Dermis blood vessel endothelial cell (primary cell): ENCODE measurements at regions not wholly inside any gene's neighbourhood (a gene's known extent, or its start where the extent isn't known, plus 50 kb on each side); places are given as distances from the start of the nearest gene placed in this dataset.

Experiments used
- DNase-seq: peaks from one replicate; pipeline ENCODE4 v3.0.0; 2010

DNA sequence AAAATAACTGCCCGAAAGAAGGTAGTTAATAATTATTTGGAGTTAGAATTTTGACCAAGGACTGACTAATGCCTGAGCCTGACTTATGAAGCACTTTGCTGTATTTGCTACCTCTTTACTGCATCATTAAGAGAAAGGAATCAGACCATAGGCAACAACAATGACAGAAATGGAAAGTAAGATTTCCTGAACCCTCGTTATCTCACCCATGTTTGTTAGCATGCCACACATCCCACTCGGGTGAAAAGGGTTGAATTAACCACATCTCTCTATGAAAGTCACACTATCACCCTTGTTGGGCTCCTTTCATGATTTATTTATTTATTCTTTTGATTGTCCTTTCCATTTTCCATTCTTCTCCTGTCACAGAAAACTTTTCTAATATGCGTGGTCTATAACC lies 59.6 kb downstream of the OLIG3 start:
- DNase-seq = no peak

DNA sequence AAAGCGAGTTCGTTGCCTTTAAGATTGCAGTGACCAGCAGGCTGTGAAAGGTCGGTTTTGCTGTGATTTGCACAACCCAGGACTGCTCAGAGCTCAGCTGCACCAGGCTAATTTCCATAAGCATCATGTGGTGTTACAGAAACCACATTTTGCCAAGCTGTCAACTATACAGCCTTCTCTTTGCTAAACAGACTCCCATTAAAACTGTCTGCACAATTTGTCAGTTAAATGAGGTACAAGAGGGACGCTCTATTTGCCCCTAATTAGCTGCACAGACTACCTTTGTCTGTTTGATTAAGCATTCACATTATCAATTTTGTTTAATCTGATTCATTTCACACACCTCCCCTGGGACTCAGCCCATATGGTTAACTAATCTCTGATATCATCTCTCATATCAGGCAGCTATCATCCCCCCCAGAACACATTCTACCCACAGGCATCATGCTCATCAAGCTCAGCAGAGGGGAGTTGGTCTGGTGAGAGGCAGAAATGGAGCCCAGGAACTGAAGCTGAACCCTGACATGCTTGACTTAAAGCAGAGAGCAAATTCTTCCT lies 62.1 kb downstream of the OLIG3 start:
- no peak for DNase-seq

DNA sequence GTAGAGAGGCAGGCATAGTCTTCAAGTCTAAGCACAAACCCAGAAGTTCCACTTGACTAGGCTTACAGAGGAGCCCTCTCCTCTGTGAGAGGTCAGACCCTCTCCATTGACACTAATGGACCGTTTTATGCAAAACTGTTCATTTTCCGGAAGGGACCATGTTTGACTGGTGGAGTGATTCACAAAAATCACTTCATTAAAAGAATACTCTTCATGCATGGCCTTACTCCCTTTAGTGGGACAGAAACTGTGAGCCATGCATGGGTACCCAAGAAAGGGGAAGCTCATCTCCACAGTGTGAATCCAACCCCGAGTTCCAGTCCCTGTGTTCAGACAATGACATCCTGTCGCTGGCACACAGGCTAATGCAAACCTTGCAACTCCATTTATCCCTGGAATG lies 63.2 kb downstream of the OLIG3 start:
- DNase-seq = no peak

DNA sequence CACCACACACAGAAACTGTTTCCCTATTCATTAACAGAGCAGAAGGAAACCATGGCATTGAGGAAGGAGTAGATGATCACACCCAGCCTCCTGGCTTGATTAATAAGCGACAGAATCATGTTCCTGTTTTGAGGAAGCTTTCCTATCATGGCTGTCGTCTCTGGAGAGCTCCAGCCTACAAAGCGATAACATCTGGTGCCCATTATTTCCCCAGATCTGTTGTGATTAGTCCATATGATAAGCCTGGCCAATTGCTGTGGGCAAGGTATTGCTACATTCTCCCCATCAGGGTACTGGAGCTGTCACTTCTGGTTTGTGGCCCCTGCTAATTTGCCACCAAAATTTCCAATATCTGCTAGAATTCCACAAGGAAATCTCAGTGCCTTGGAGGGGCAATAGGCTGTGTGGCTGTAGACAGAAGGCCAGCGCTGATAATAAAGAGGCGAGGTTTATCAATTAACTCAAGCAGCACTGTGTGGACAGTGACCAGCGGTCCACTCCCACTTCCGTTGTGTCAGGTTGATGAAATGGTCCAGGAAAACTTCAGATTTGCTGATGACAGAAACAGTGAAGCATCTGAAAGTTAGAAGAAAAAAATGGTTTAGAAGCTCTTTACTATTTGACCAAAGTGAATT lies 66.4 kb downstream of the OLIG3 start:
- no peak for DNase-seq

DNA sequence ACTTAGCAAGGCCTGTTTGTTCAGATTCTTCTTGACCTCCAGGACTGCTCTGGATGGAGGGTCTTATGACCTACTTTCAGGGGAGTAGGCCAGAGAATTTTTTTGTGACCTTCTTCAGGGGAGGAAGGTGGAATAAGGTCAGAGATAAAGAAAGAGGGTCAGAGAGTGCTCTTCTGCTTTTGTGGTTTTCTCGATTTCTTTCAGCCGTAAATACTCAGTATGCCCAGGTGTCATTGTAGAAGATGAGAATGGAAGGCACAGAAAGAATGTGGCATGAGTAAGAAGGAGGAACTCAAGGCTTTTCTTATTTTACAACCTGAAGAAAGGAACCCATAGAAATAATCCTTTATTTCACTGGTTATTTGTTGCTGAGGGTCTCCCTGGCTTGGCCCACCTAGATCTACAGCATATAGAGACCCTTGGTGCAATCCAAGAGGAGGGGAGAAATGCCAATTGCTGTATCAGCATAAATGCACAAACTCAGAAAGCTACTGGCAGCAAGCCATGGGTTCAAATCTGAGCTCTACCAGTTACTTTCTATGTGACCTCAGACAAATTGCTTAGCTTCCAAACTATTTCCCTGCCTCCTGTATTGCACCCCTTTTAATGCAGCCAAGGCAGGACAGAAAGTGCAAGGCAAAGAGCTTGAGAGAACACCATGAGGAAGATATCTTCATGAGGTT lies 68.0 kb downstream of the OLIG3 start:
- DNase-seq = no peak

DNA sequence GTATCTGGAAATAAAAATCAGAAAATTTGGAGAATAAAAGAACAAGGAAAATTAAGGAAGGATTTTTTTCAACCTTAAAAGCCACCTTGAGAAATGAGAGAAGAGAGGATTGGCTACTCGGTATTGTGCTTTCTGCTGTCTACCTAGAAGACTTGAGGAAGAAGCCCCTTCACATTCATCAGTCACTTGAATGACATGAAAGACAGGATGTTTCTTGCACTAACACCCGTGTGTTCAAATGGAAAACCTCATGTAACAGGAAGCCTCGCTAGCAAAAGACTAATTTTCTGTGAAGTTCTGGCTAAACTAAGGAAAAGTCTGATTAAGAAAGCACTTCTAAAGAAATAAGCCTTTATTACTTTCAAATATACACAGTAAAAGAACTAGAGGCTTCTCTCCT lies 69.9 kb downstream of the OLIG3 start:
- no peak for DNase-seq

DNA sequence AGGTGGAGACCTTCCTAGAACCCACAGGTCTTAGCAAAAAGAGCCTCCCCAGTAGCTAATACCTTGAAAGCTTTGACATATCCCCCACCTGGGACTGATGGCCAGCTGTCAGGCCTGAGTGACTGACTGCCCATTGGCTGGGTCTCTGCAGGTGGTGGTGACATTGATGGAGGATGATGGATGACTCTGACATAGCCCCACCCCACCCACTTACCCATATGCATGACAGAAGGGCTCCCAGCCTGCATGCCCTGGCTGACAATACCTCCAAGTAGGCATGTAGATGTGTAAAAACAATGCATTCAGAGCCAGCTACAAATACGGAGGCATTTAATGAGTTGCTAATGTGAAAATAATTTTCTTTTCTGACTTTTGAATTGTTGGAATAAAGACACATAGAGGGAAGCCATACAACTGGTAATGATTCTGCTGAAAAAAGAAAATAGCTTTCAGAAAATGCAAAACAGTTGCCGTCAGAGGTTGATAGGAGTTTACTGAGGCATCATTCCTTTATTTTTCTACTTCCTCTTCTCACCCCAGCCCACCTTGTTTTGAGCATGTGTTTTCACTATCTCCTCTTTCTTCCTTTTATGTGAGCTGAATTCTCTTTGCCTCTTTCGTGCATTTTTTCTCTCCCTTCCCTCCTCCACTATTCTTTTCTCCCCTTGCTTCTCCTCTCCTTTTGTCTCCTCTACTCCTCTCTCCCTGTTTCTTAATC lies 70.6 kb downstream of the OLIG3 start:
- DNase-seq = no peak

DNA sequence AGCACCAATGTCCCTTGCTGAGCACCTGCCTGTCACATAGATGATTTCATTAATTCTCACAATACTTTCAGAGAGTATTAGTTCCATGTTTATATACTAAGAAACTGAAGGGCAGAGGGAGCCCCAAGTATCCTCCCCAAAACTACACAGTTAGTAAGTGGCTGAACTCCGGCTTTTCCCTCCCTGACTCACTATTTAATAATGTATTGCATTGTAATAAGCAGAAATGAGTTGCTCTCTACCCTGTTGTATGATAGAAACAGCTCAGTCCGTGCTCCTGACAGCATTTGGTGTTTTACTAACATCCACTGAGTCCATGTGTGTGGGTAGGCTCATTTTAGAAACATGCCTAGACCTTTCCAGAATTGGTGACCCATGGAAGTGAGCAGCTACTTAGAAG lies 76.8 kb downstream of the OLIG3 start:
- DNase-seq = no peak

DNA sequence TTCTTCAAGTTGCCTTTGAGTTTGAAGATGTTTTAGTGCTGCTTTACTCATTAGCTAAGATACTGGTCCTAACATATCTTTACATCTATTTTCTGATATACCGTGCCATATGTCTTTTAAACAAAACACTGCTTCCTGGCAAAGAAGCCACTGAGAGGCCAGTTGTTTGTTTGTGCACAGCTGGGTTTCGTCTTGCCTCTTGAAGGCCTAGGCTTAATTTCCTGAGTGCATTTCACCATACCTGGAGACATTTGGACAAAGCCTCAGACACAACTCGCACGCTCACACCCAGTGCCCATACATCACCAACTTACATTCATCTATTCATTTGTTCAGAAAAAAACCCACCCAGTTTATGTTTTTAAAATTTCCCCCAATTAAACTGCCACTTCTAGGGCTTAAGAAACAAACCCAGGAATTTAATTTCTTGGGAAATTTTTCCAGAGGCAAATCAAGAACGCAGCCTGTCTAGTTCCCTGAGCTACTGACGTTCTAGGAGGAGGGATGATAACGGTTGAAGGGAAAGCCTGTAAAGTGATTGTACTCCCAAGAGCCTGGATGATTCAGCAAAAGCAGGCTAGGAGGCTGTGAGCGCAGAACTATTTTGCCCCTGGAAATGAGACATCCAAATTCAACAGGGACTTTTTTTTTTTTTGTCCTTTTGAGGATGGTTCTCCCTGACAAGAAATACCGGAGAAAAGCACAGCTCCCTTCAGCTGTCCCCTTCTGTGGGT lies 77.7 kb downstream of the OLIG3 start:
- DNase-seq = no peak

DNA sequence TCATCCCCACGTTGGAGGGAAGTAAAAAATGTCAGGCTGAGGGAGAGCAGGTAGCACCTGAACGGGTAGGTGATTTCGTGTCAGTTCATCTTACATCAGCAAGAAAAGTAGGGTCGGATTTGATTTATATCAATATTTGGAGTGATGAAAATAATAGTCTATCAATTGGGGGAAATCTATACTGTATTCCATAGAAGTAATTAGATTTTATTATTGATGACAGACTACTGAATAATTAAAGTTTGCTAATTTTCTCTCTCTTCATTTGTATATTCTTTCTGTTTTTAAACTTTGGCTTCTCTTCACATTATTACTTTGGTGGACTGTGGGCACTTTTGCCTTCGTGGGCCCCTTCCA lies 78.4 kb downstream of the OLIG3 start:
- no peak for DNase-seq

DNA sequence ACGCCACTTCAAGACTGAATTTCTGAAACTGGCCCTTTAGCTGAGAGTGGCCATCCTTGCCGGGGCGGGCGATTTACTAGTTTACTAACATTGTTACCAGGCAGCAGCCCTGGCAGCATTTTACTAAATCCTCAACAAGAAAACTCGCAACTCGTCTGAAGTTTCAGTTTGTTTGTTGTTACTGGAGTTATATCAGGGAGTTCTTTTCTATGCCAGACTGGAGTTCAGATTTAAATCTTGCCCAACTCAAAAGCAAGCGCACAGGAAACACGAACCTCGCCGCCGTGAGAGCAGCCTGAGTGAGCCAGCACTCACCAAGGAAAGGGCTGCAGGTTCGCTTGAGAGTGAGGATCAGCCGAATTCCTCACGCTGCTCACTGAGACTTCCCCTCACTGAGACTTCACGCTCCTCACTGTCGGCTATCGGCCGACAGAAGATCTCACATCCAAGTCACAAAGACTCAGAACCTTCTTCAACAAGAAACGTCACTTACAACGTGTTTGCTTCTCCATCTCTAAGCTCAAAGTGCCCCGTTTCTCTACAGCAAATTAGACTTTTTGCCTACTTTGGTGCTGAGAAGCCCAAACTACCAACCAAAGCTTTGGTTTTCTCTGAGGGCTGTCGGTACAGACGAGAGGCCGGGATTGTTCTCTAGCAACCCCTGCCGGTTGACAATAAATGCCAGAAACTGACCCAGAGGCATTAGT lies 78.9 kb downstream of the OLIG3 start:
- DNase-seq = peak; percentile 69

DNA sequence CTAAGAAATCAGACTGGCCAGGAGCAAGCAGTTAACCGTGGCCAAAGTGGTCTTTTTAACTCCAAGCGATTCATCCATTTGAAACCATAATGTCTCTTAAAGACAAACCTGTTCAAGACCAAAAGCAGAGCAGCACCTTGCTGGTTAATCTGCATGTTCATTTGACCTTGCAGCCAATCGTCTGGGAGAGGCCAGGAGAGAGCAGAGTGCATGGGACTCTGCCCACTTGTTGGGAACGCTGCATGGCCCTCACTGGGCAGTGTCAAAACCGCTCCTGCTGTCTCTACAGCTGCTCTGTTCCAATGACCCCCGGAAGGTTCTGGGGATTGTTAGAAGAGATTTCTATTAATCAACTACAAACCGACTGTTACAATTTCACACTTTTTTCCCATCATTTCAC lies 79.6 kb downstream of the OLIG3 start:
- no peak for DNase-seq

DNA sequence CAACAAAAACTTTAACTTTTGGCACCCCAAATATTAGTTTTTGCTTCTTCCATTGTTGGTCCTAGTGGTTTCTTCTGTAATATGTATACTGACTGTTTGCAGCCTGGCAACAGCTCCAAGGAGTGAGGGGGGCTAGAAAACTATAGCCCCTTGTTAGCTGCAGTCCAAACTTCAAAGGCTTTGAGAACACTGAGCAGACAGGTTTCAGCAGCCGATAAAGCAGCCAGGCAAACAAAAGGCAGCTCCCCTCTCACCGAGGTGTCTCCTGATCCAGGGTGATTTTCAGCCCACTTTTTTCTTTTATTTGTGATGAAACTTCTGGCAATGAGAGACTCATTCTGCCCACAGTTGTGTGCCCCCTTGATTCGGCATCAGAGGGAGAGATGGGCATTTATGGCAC lies 80.7 kb downstream of the OLIG3 start:
- no peak for DNase-seq

DNA sequence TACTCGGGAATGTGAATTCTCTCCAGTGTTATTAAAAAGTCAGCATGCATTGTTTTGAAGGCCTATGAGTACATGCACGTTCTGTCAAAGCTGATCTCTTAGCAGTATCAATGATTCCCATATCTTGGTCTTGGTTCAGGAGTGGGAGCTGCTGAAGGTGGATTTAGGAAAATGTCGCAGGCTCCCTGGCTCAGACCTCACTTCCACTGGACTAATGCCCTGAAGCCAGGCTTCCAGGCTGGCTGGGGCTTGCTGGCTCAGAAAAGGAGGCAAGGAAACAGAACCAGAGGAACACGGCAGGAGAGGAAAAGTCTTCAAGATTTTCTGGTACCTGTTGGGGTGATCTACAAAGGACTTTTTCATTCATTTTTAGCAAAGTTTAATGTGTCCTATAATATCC lies 81.6 kb downstream of the OLIG3 start:
- DNase-seq = no peak

DNA sequence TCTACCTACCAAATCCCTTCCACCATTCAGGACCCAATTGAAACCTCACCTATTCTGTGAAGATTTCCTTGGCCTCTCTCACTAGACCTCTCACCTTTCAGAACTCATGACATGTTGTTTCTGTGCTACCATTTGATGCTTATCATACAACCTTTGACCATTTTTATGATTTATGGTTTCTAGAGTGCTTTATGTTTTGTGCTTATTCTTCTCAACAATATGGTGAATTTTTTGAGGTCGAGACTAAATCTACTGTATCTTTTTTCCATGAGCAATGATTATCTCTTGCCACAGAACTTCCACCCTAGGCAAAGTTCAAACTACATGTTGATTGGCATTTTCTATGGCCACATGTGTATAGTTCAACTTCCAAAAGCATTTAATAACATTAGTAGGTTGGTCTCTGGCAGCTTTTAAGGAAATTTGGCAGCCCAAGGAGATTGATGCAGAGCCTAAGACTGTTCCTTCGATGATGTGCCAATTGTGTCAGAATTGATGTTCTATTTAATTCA lies 84.9 kb downstream of the OLIG3 start:
- no peak for DNase-seq

DNA sequence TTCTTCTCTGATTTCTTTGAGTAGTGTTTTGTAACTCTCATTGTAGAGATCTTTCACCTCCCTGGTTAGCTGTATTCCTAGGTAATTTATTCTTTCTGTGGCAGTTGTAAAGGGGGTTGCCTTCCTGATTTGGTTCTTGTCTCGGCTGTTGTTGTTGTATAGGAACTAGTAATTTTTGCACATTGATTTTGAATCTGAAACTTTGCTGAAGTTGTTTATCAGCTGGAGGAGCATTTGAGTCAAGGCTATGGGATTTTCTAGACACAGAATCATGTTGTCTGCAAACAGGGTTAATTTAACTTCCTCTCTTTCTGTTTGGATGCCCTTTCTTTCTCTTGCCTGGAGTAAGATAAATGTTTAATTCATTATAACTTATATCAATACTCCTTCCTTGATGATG lies 86.4 kb downstream of the OLIG3 start:
- no peak for DNase-seq

DNA sequence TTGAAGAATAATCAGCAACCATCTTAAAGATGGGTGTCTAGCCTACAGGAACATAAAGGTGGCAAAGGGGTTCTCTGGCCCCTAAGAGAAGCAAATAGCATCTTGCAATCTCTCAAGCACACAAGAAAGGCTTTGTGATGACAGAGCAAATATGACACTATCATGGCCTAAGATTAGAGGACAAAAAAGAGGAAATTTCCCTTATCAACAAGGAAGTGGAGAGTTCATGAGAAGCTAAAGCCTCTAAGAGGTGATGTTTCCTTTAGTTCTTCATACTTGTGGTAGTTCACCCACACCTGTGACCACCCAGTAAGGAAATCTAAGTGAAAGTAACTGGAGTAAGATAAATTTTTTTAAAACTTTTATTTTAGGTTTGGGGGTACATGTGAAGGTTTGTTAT lies 88.4 kb downstream of the OLIG3 start:
- DNase-seq = no peak

DNA sequence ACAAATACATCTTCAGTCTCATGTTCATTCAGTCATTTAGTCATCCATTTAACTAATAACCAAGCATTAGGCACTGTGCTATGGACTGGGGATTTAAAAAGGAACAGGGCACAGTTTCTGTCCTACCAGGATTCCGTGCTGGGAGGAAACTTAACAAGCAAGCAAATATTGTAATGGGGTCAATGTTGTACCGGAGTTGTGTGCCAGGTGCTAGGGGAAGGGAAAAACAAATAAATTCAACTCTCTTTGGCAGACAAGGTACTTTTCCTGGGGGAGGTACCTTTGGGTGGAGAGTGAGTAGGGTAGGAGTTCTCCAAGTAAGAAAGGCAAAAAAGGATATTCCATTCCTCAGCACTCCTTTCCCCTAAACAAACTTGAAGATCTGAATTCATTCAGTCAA lies 90.3 kb downstream of the OLIG3 start:
- no peak for DNase-seq

DNA sequence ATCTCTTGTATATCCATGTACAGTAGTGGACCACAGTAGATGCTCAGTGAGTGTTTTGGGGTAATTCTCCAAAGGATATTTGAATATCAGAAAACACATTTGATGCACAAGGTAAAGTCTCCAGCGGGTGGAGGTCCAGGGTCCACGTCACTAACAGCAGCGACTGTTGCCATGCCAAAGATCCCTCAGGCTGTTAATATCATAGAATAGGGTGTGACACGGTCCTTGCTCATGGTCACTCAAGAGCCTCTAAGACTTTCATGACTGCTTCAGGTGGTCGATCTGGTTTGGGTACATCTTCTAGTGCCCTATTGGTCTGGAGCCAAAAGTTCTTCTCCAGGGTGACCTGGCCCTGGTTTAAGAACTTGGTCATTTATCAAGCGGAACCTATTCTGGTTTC lies 90.8 kb downstream of the OLIG3 start:
- no peak for DNase-seq

DNA sequence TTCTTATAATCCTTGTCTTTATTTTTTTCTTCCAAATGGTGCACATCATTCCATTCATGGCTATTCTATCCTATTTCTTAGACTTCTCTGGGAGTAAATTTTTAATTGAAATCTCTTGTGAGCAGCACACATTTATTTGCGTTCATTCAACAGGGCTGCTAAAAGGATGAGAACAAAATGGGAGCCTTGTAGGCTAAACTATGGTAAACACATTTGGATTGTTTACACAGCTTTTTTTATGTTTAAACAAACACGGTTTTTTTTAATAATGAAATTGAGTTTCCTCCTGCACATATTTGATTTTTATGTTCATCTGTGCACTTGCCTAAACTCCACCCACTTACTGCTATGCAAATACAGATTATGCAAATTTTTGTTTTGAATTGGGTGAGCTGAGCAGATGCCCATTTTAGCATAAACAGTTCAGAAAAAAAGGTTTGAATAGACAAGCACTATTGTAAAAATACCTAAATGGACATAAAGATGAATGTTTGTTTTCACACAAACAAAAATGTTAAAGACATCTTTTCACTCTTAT lies 92.0 kb downstream of the OLIG3 start:
- DNase-seq = no peak

DNA sequence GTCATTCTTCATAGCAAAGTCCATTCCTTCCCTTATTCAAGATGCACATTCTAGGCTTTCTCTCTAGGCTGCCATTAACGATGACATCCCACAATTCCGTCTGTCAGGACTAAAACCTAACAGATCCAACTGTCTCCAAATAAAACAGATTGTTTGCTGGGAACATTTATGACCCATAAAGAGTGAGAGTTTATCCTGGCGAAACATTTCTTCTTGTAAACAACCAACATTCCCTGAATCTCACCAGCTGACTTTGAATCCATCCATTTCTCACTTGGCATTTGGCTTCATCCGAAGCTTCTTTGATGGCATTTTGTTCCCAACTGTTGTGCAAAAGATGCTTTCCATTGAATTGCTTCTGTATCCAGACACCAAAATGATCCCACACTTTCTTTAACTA lies 93.1 kb downstream of the OLIG3 start:
- no peak for DNase-seq

DNA sequence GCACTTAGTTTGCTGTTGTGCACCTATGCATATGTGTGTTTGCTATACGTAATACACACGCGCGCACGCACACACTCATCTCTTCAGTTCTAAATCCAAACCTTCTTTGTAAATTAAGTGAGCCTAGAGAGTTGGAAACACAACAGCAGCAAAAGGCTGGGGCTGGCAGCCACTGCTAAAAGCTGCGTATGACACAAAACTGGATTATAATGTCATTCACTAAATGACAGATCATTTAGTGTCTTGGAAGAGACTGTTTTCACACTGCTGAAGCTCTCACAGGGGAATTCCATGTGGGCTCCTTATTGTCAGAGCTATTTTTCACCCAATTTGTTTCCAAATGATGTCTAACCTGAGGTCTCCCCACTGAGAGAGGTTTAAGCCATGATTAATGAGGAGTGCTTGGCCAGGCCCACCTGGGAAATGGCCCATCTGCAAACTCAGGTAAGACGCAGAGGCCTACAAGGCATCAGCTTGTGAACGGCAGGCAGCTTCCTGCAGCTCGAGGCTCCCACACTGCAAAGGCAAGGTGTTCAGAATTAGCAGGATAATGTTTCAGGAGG lies 94.2 kb downstream of the OLIG3 start:
- DNase-seq = no peak
